SK-N-SH treated with all-trans-retinoic acid at 6 μM for 48 hours (cell line): ENCODE measurements at regions not wholly inside any gene's neighbourhood (a gene's known extent, or its start where the extent isn't known, plus 50 kb on each side); places are given as distances from the start of the nearest gene placed in this dataset.

Source experiments
- BACH2 ChIP-seq: fragments of 250-450 bp; sonication (Bioruptor Pico); IDR thresholded peaks from 2 replicates; pipeline ENCODE4 v1.9.0; 2021; ENCODE audit warnings: mild to moderate bottlenecking, borderline replicate concordance
- CSRNP3 ChIP-seq: fragments of 250-450 bp; sonication (Bioruptor Pico); IDR thresholded peaks from 2 replicates; pipeline ENCODE4 v1.5.1; 2021; ENCODE audit warnings: mild to moderate bottlenecking, moderate library complexity
- PATZ1 ChIP-seq: fragments of 250-450 bp; sonication (Bioruptor Pico); IDR thresholded peaks from 2 replicates; pipeline ENCODE4 v1.8.0; 2020; ENCODE audit warnings: mild to moderate bottlenecking, moderate library complexity, borderline replicate concordance
- POU6F1 ChIP-seq: fragments of 250-450 bp; sonication (Bioruptor Pico); IDR thresholded peaks from 2 replicates; pipeline ENCODE4 v1.8.0; 2021; ENCODE audit warnings: low read depth, mild to moderate bottlenecking, moderate library complexity, borderline replicate concordance
- SNAI2 ChIP-seq: fragments of 250-450 bp; sonication (Bioruptor Pico); IDR thresholded peaks from 2 replicates; pipeline ENCODE4 v1.5.0; 2020; ENCODE audit warnings: mild to moderate bottlenecking, moderate library complexity
- TCF4 ChIP-seq: fragments of 250-450 bp; sonication (Bioruptor Pico); IDR thresholded peaks from 2 replicates; pipeline ENCODE4 v1.8.0; 2021; ENCODE audit warnings: mild to moderate bottlenecking, moderate library complexity, borderline replicate concordance

- no peak for TF ChIP-seq CSRNP3 (CRISPR knock-in tag)
- TF ChIP-seq BACH2 (CRISPR knock-in tag), result no peak
- no peak for TF ChIP-seq PATZ1 (CRISPR knock-in tag)
- TF ChIP-seq SNAI2 (CRISPR knock-in tag), result no peak
- TF ChIP-seq TCF4 (CRISPR knock-in tag), result no peak
- no peak for TF ChIP-seq POU6F1 (CRISPR knock-in tag)
Measured at GRCh38 chr3:150220799-150221198, 187.3 kb upstream of the TSC22D2 start.
